ENCODE measurements at regions not wholly inside any gene's neighbourhood (a gene's known extent, or its start where the extent isn't known, plus 50 kb on each side); places are given as distances from the start of the nearest gene placed in this dataset.

DNA sequence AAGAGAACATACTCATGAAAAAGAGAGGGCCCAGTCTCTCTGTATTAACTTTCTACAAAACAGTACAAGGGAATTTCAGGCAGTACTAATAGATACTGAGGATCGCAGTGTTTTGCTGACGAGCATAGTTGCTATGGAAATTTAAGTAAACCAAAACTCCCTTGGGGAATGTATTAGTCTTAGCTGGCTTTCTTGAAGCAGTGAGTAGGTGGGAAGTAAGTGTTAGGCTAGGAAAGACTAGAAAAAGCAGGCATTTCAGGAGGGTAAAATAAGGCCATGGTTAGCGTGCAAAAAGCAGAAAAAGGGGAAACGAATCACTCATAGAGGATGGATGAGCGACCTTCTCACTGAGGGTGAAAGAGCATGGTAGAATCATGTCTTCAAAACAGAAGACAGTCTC lies 84.3 kb upstream of the ACTBL2 start:
- H3K9me3 ChIP-seq (ENCODE audit: control insufficient read depth in 3 of 3, low read length in 3 of 3), result no peaks in the 10 kb centered on the region
- H3K36me3 ChIP-seq (ENCODE audit: control insufficient read depth in 3 of 3, insufficient read depth in 3 of 3, low read length in 3 of 3), result no peaks in the 10 kb centered on the region
- H3K27me3 ChIP-seq (ENCODE audit: control insufficient read depth in 3 of 3, insufficient read depth in 3 of 3, low read length in 3 of 3), result no peaks in the 10 kb centered on the region
- no peak overlapping the region for H3K9ac ChIP-seq (ENCODE audit: low read depth in 1 of 3, low read length in 3 of 3)
- no peak overlapping the region for H3K4me3 ChIP-seq (ENCODE audit: low read length in 3 of 3)
- no peak overlapping the region for H3K27ac ChIP-seq (ENCODE audit: low read depth, low read length)
- no peaks in the 10 kb centered on the region for H3K4me1 ChIP-seq (ENCODE audit: control insufficient read depth in 3 of 3, insufficient read depth in 3 of 3, low read length in 3 of 3)

DNA sequence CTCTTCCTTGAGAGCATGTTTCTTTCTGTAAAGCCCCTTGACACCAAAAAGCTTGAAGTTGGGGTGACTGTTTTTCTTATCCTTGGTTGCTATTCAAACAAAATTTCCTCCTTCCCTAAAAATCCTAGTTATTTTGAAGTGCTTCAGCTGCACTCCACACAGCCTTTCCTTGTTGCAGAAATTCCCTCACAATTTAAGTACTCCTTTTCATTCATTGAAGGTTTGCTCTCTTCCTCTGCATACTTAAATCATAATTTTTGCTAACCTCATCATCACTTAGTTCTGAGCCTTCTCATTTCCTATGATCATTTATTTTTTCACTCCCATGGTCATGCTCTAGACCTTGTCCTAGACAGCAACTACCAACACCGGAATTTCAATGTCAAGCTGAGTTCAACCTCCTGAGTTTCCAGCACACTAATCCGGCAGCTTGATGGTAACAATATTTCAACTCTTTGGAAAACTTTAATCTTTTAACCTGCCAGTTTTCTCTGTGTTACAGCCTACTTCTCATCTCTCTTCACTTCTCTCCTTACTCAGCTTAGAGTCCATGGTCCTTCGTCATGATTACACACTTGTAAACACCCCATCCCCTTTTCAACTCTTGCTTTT lies 78.7 kb upstream of the ACTBL2 start:
- H3K27me3 ChIP-seq (ENCODE audit: control insufficient read depth in 3 of 3, insufficient read depth in 3 of 3, low read length in 3 of 3), result no peaks in the 10 kb centered on the region
- H3K4me1 ChIP-seq (ENCODE audit: control insufficient read depth in 3 of 3, insufficient read depth in 3 of 3, low read length in 3 of 3), result no peaks in the 10 kb centered on the region
- no peak overlapping the region for H3K27ac ChIP-seq (ENCODE audit: low read depth, low read length)
- H3K36me3 ChIP-seq (ENCODE audit: control insufficient read depth in 3 of 3, insufficient read depth in 3 of 3, low read length in 3 of 3), result no peaks in the 10 kb centered on the region
- H3K9ac ChIP-seq (ENCODE audit: low read depth in 1 of 3, low read length in 3 of 3), result no peak overlapping the region
- no peak overlapping the region for H3K4me3 ChIP-seq (ENCODE audit: low read length in 3 of 3)
- no peaks in the 10 kb centered on the region for H3K9me3 ChIP-seq (ENCODE audit: control insufficient read depth in 3 of 3, low read length in 3 of 3)

DNA sequence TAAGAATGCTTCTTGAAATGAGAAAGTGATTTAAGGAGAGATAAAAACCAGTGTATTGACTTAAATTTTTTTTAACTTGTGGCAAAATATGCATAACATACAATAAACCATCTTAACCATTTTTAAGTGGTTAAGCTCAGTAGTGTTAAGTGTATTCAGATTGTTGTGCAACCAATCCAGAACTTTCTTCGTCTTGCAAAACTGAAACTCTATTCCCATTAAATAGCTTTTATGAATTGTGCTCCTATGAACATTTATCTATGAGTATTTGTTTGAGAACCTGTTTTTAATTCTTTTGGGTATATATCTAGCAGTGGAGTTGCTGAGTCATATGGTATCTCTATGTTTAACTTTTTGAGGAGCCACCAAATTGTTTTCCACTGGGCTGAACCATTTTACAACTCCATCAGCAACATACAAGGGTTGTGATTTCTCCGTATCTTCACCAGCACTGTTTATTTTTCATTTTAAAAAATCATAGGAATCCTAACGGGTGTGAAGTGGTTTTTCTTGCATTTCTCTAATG lies 76.6 kb upstream of the ACTBL2 start:
- Histone ChIP-seq H3K4me1 (ENCODE audit: control insufficient read depth in 3 of 3, insufficient read depth in 3 of 3, low read length in 3 of 3) (no peaks in the 10 kb centered on the region), H3K27me3 (ENCODE audit: control insufficient read depth in 3 of 3, insufficient read depth in 3 of 3, low read length in 3 of 3) (no peaks in the 10 kb centered on the region), H3K9ac (ENCODE audit: low read depth in 1 of 3, low read length in 3 of 3) (no peak overlapping the region), H3K9me3 (ENCODE audit: control insufficient read depth in 3 of 3, low read length in 3 of 3) (no peaks in the 10 kb centered on the region), H3K36me3 (ENCODE audit: control insufficient read depth in 3 of 3, insufficient read depth in 3 of 3, low read length in 3 of 3) (no peaks in the 10 kb centered on the region), H3K27ac (ENCODE audit: low read depth, low read length) (no peak overlapping the region), H3K4me3 (ENCODE audit: low read length in 3 of 3) (no peak overlapping the region)

DNA sequence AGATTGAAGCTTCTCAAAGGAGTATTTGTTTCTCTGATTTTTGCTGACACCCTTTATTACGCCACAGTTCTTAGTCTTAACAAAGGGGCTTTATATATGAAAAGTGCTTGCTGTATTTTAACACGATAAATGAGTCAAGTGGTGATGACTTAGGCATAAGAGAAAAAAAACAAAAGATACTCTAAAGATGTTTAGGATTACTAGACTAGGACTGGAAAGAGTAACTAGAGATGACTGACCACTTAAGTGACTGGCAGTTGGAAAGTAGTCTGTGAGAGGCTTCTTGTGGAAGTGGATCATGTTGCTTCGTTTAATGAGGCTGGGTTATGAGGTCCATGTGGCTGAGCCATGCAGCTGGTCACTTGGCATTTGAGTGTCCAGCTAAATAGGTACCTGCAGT lies 69.4 kb upstream of the ACTBL2 start:
- Histone ChIP-seq H3K36me3 (ENCODE audit: control insufficient read depth in 3 of 3, insufficient read depth in 3 of 3, low read length in 3 of 3) (no peaks in the 10 kb centered on the region), H3K27me3 (ENCODE audit: control insufficient read depth in 3 of 3, insufficient read depth in 3 of 3, low read length in 3 of 3) (no peaks in the 10 kb centered on the region), H3K4me3 (ENCODE audit: low read length in 3 of 3) (no peak overlapping the region), H3K9me3 (ENCODE audit: control insufficient read depth in 3 of 3, low read length in 3 of 3) (no peaks in the 10 kb centered on the region), H3K27ac (ENCODE audit: low read depth, low read length) (no peak overlapping the region), H3K9ac (ENCODE audit: low read depth in 1 of 3, low read length in 3 of 3) (no peak overlapping the region), H3K4me1 (ENCODE audit: control insufficient read depth in 3 of 3, insufficient read depth in 3 of 3, low read length in 3 of 3) (peaks cover 0 to 8% (median 8%) of the 10 kb centered on the region in 3 donors)

DNA sequence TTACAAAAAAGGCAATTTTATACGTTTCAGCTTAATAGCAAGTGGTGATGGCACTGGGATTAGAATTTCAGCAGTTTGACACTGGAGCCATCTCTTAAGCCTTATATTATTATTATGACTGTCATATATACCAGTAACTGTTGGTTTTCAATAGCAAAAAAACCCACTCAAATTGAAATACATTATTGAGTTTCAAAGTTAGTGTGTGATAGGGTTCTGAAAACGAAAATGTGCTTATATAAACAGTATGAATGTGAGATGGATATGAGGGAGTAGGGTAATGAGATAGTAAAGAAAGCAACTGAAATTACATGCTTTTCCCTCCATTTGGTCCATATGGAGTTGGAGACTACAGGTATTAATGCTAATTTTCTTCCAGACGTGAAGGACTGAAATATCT lies 68.6 kb upstream of the ACTBL2 start:
- H3K36me3 ChIP-seq (ENCODE audit: control insufficient read depth in 3 of 3, insufficient read depth in 3 of 3, low read length in 3 of 3), result no peaks in the 10 kb centered on the region
- H3K4me3 ChIP-seq (ENCODE audit: low read length in 3 of 3), result no peak overlapping the region
- H3K9ac ChIP-seq (ENCODE audit: low read depth in 1 of 3, low read length in 3 of 3), result no peak overlapping the region
- H3K27me3 ChIP-seq (ENCODE audit: control insufficient read depth in 3 of 3, insufficient read depth in 3 of 3, low read length in 3 of 3), result no peaks in the 10 kb centered on the region
- H3K27ac ChIP-seq (ENCODE audit: low read depth, low read length), result no peak overlapping the region
- no peaks in the 10 kb centered on the region for H3K9me3 ChIP-seq (ENCODE audit: control insufficient read depth in 3 of 3, low read length in 3 of 3)
- peaks cover 0 to 8% (median 8%) of the 10 kb centered on the region in 3 donors for H3K4me1 ChIP-seq (ENCODE audit: control insufficient read depth in 3 of 3, insufficient read depth in 3 of 3, low read length in 3 of 3)

DNA sequence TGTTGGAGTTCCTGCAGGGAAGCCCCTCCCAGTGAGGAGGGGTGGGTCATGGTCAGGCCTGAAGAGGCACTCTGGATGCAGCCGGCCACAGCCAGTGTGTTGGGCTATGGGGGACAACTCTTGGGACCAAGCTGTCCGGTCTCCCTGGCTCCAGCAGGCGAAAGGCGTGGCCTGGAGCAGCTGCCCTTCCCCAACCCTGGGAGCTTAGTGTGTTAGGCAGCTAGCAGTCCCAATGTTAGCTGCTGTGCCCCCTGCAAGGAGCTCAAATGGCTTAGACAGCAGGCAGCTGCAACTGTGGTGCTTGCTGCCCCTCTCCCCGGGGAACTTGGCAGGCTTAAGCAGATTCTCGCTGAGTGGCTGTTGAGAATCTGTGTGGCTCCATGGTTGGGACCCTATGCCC lies 67.5 kb upstream of the ACTBL2 start:
- Histone ChIP-seq H3K9ac (ENCODE audit: low read depth in 1 of 3, low read length in 3 of 3) (no peak overlapping the region), H3K4me1 (ENCODE audit: control insufficient read depth in 3 of 3, insufficient read depth in 3 of 3, low read length in 3 of 3) (peaks cover 0 to 8% (median 8%) of the 10 kb centered on the region in 3 donors), H3K36me3 (ENCODE audit: control insufficient read depth in 3 of 3, insufficient read depth in 3 of 3, low read length in 3 of 3) (no peaks in the 10 kb centered on the region), H3K27ac (ENCODE audit: low read depth, low read length) (no peak overlapping the region), H3K4me3 (ENCODE audit: low read length in 3 of 3) (no peak overlapping the region), H3K27me3 (ENCODE audit: control insufficient read depth in 3 of 3, insufficient read depth in 3 of 3, low read length in 3 of 3) (no peaks in the 10 kb centered on the region), H3K9me3 (ENCODE audit: control insufficient read depth in 3 of 3, low read length in 3 of 3) (no peaks in the 10 kb centered on the region)

DNA sequence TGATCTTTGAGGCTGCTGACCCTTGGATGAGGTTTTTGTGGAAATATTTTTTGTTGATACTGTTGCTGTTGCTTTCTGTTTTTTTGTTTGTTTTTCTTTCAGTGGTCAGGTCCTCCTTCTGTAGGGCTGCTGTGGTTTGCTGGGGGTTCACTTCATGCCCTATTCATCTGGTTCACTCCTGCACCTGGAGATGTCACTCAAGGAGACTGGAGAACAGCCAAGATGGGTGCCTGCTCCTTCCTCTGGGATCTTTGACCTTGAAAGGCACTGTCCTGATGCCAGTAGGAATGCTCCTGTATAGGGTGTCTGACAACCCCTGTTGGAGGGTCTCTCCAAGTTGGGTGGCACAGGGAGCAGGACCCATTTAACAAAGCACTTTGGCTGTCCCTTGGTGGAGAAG lies 67.0 kb upstream of the ACTBL2 start:
- Histone ChIP-seq H3K27me3 (ENCODE audit: control insufficient read depth in 3 of 3, insufficient read depth in 3 of 3, low read length in 3 of 3) (no peaks in the 10 kb centered on the region), H3K4me3 (ENCODE audit: low read length in 3 of 3) (no peak overlapping the region), H3K4me1 (ENCODE audit: control insufficient read depth in 3 of 3, insufficient read depth in 3 of 3, low read length in 3 of 3) (peaks cover 0 to 8% (median 8%) of the 10 kb centered on the region in 3 donors), H3K9me3 (ENCODE audit: control insufficient read depth in 3 of 3, low read length in 3 of 3) (no peaks in the 10 kb centered on the region), H3K9ac (ENCODE audit: low read depth in 1 of 3, low read length in 3 of 3) (no peak overlapping the region), H3K36me3 (ENCODE audit: control insufficient read depth in 3 of 3, insufficient read depth in 3 of 3, low read length in 3 of 3) (no peaks in the 10 kb centered on the region), H3K27ac (ENCODE audit: low read depth, low read length) (no peak overlapping the region)

DNA sequence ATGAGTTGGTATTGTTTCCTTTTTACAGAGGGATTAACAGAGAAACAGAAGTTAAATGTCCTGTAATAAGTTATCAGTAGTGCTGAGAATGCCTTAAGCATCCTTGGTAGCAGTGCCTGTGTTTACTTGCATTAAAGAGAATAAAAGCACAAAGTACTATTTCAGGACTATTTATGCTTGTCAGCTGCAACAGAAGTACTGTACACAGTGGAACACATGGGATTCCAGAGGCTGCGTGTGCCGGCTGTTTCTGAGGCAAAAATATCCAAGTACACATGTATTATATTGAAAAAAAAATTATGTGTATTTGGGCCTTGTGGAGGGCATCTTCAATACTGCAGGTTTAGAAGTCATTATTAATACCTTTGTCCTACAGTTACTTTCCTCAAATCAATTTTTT lies 58.2 kb upstream of the ACTBL2 start:
- no peaks in the 10 kb centered on the region for H3K4me1 ChIP-seq (ENCODE audit: control insufficient read depth in 3 of 3, insufficient read depth in 3 of 3, low read length in 3 of 3)
- H3K9ac ChIP-seq (ENCODE audit: low read depth in 1 of 3, low read length in 3 of 3), result no peak overlapping the region
- no peak overlapping the region for H3K4me3 ChIP-seq (ENCODE audit: low read length in 3 of 3)
- H3K9me3 ChIP-seq (ENCODE audit: control insufficient read depth in 3 of 3, low read length in 3 of 3), result no peaks in the 10 kb centered on the region
- H3K27ac ChIP-seq (ENCODE audit: low read depth, low read length), result no peak overlapping the region
- H3K27me3 ChIP-seq (ENCODE audit: control insufficient read depth in 3 of 3, insufficient read depth in 3 of 3, low read length in 3 of 3), result no peaks in the 10 kb centered on the region
- H3K36me3 ChIP-seq (ENCODE audit: control insufficient read depth in 3 of 3, insufficient read depth in 3 of 3, low read length in 3 of 3), result no peaks in the 10 kb centered on the region

DNA sequence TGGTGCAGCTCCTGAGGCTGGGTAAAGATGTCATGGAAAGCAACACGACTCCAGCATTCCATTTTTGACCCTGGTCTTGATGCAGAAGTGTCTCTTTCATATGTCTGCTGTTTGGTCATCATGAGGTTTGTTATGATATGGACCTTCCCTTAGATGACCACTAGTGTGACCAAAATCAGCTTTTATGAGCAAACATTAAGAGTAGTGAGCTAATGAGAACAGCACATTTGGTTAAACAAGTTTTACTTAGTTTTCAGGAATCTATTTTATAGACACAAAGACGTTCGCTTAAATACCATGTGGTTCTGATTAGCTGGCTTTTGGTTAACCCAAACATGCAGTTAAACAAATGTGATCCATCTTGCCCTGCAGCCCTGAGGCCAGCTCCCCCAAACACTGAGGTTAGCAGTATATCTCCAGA lies 56.7 kb upstream of the ACTBL2 start:
- Histone ChIP-seq H3K9ac (ENCODE audit: low read depth in 1 of 3, low read length in 3 of 3) (no peak overlapping the region), H3K9me3 (ENCODE audit: control insufficient read depth in 3 of 3, low read length in 3 of 3) (no peaks in the 10 kb centered on the region), H3K36me3 (ENCODE audit: control insufficient read depth in 3 of 3, insufficient read depth in 3 of 3, low read length in 3 of 3) (no peaks in the 10 kb centered on the region), H3K27ac (ENCODE audit: low read depth, low read length) (no peak overlapping the region), H3K4me1 (ENCODE audit: control insufficient read depth in 3 of 3, insufficient read depth in 3 of 3, low read length in 3 of 3) (no peaks in the 10 kb centered on the region), H3K4me3 (ENCODE audit: low read length in 3 of 3) (no peak overlapping the region), H3K27me3 (ENCODE audit: control insufficient read depth in 3 of 3, insufficient read depth in 3 of 3, low read length in 3 of 3) (no peaks in the 10 kb centered on the region)

DNA sequence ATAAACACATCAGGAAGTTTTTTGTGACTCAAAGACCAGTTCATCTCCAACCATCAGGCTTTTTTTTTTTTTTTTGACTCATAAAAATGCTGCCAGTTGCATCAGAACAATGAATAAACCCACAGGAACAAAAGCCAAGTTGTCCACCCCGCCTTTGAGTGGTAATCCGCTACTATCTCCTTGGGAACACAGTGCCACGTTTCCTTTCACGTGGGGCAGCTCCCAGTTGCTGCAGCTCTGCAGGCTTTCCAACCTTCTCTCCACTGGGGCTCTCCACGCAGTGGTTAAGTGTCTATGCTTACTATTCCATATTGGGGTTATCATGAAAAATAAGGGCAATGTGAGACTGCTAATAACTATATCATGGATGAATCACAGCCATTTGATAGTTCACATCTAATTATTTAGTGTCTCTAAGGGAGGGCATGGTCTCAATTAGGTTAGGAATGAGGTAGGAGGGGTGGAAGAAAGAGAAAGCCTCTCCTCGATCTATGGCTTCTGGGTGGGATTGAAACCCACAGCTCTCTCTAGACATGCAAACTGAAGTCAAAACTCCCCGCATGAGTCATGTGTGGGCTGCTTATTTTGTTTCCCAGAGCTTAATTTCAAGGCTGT lies 55.8 kb upstream of the ACTBL2 start:
- no peak overlapping the region for H3K4me3 ChIP-seq (ENCODE audit: low read length in 3 of 3)
- no peaks in the 10 kb centered on the region for H3K9me3 ChIP-seq (ENCODE audit: control insufficient read depth in 3 of 3, low read length in 3 of 3)
- H3K36me3 ChIP-seq (ENCODE audit: control insufficient read depth in 3 of 3, insufficient read depth in 3 of 3, low read length in 3 of 3), result no peaks in the 10 kb centered on the region
- no peaks in the 10 kb centered on the region for H3K27me3 ChIP-seq (ENCODE audit: control insufficient read depth in 3 of 3, insufficient read depth in 3 of 3, low read length in 3 of 3)
- H3K9ac ChIP-seq (ENCODE audit: low read depth in 1 of 3, low read length in 3 of 3), result no peak overlapping the region
- H3K27ac ChIP-seq (ENCODE audit: low read depth, low read length), result no peak overlapping the region
- no peaks in the 10 kb centered on the region for H3K4me1 ChIP-seq (ENCODE audit: control insufficient read depth in 3 of 3, insufficient read depth in 3 of 3, low read length in 3 of 3)

Data from skeletal muscle tissue (tissue), 3 donors.